GM10266 (cell line): ENCODE measurements at regions not wholly inside any gene's neighbourhood (a gene's known extent, or its start where the extent isn't known, plus 50 kb on each side); places are given as distances from the start of the nearest gene placed in this dataset.

Experiments
- DNase-seq: peaks from one replicate; pipeline ENCODE4 v3.0.0; 2012; ENCODE audit errors: extremely low spot score
- CTCF ChIP-seq: IDR thresholded peaks from 2 replicates; pipeline ENCODE4 v1.5.1; 2012; ENCODE audit warnings: mild to moderate bottlenecking, low read depth; ENCODE audit not compliant: control insufficient read depth, insufficient read depth; ENCODE audit errors: missing control alignments

GRCh38 chr13:85521657-85522056 is 277.6 kb downstream of the SLITRK6 start:
- no peak for TF ChIP-seq CTCF
- no peak for DNase-seq

- TF ChIP-seq CTCF = no peak
- no peak for DNase-seq
These were observed 278.8 kb downstream of the SLITRK6 start for GRCh38 chr13:85520445-85520844.

GRCh38 chr13:85519363-85519762 is 279.9 kb downstream of the SLITRK6 start:
- no peak for DNase-seq
- no peak for TF ChIP-seq CTCF

GRCh38 chr13:85512421-85512820 is 286.8 kb downstream of the SLITRK6 start:
- no peak for TF ChIP-seq CTCF
- no peak for DNase-seq

GRCh38 chr13:85509512-85509911 is 289.7 kb downstream of the SLITRK6 start:
- no peak for DNase-seq
- no peak for TF ChIP-seq CTCF

GRCh38 chr13:85508683-85509329 is 290.4 kb downstream of the SLITRK6 start:
- DNase-seq = no peak
- TF ChIP-seq CTCF = no peak

GRCh38 chr13:85503797-85504196 is 295.4 kb downstream of the SLITRK6 start:
- no peak for TF ChIP-seq CTCF
- no peak for DNase-seq
